ENCODE measurements at regions not wholly inside any gene's neighbourhood (a gene's known extent, or its start where the extent isn't known, plus 50 kb on each side); places are given as distances from the start of the nearest gene placed in this dataset.

- no peak for TF ChIP-seq CTCF (conservative IDR thresholded peaks at IDR 0.05 in 1 of 2, IDR thresholded peaks at IDR 0.05 in 1 of 2; ENCODE audit: low read depth in 1 of 2, low read length in 2 of 2)
- TF ChIP-seq EZH2 (IDR thresholded peaks at IDR 0.05; ENCODE audit: low read length, missing control alignments) = no peak
Observed at GRCh38 chr13:22312405-22312803, 641.5 kb downstream of the FGF9 start.
